A549 (cell line): ENCODE measurements at regions not wholly inside any gene's neighbourhood (a gene's known extent, or its start where the extent isn't known, plus 50 kb on each side); places are given as distances from the start of the nearest gene placed in this dataset.

Source experiments
- EP300 ChIP-seq, 2 experiments: fragments of >200 bp; sonication (Bioruptor Twin); formaldehyde crosslinking; IDR thresholded peaks; 2 replicates in 1 of 2; 3 replicates in 1 of 2; pipeline ENCODE4 v1.6.1; 2016 to 2017
- JUN ChIP-seq, 2 experiments: fragments of >200 bp; sonication (Bioruptor Twin); formaldehyde crosslinking; IDR thresholded peaks; 2 replicates in 1 of 2; 3 replicates in 1 of 2; pipeline ENCODE4 v1.6.1; 2016 to 2017
- KDM1A ChIP-seq: fragments of 200-600 bp; sonication (generic); IDR thresholded peaks from 2 replicates; pipeline ENCODE4 v1.6.1; 2016; ENCODE audit warnings: low read depth, mild to moderate bottlenecking
- MYC ChIP-seq: IDR thresholded peaks from 2 replicates; pipeline ENCODE4 v1.6.1; 2012; ENCODE audit warnings: mild to moderate bottlenecking, inconsistent platforms, low read length, improper control_type of control experiment, borderline replicate concordance
- PHF8 ChIP-seq: fragments of 200-600 bp; sonication (generic); IDR thresholded peaks from 2 replicates; pipeline ENCODE4 v1.6.1; 2016; ENCODE audit warnings: low read depth, mild to moderate bottlenecking, antibody characterized with exemption, moderate library complexity, borderline replicate concordance
- POLR2A ChIP-seq: IDR thresholded peaks from 2 replicates; pipeline ENCODE4 v1.6.1; 2012; ENCODE audit warnings: mild to moderate bottlenecking, low read length
- RAD21 ChIP-seq, 2 experiments: fragments of >200 bp in 1 of 2; sonication (Bioruptor Twin) in 1 of 2; formaldehyde crosslinking in 1 of 2; IDR thresholded peaks in 1 of 2; conservative IDR thresholded peaks in 1 of 2; 2 replicates in 1 of 2; 3 replicates in 1 of 2; pipeline ENCODE4 v1.6.1; 2012 to 2018; ENCODE audit warnings: inconsistent platforms in 1 of 2
- RCOR1 ChIP-seq: fragments of 150-350 bp; IDR thresholded peaks from 2 replicates; pipeline ENCODE4 v1.6.1; 2014; ENCODE audit warnings: antibody characterized with exemption, low read length, low read depth
- SMC3 ChIP-seq: fragments of >200 bp; sonication (Bioruptor Twin); formaldehyde crosslinking; IDR thresholded peaks from 3 replicates; pipeline ENCODE4 v1.6.1; 2018; ENCODE audit warnings: inconsistent platforms
- ZFP36 ChIP-seq: fragments of 450-650 bp; IDR thresholded peaks from 2 replicates; pipeline ENCODE4 v1.6.1; 2014; ENCODE audit warnings: borderline replicate concordance; ENCODE audit not compliant: partially characterized antibody
- ZSCAN20 ChIP-seq: fragments of 250-450 bp; sonication (Bioruptor Pico); IDR thresholded peaks from 2 replicates; pipeline ENCODE4 v1.8.0; 2022; ENCODE audit warnings: mild to moderate bottlenecking, moderate library complexity
- TF ChIP-seq, protein P1 (sequence below): fragments of >200 bp; sonication (Bioruptor Twin); formaldehyde crosslinking; IDR thresholded peaks from 3 replicates; pipeline ENCODE4 v1.5.1; 2016
- TF ChIP-seq, protein P2 (sequence below): fragments of >200 bp; sonication (Bioruptor Twin); formaldehyde crosslinking; IDR thresholded peaks from 2 replicates; pipeline ENCODE4 v1.6.1; 2016
- TF ChIP-seq, protein P3 (sequence below): fragments of 450-650 bp; IDR thresholded peaks from 2 replicates; pipeline ENCODE4 v1.6.1; 2014; ENCODE audit warnings: antibody characterized with exemption

DNA sequence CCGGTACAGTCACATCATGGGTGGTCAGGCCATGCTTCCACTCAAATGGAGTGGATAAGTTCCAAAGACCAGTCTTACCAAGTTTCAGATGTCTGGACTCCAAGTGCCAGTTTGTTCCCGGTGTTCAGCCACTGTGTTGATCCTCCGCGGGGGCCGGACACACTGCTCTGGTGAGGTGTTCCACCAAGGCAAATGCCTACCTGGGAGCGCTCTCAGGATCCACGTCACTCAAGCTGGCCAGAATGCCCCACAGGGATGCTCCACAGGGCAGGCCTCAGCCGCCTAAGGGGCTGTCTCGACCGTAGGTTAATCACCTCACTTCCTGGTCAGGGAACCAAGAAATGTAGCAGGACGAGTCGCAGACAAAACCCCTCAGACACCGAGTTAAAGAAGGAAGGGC is 258.0 kb upstream of the GRID2 start:
- TF ChIP-seq, protein P1, sequence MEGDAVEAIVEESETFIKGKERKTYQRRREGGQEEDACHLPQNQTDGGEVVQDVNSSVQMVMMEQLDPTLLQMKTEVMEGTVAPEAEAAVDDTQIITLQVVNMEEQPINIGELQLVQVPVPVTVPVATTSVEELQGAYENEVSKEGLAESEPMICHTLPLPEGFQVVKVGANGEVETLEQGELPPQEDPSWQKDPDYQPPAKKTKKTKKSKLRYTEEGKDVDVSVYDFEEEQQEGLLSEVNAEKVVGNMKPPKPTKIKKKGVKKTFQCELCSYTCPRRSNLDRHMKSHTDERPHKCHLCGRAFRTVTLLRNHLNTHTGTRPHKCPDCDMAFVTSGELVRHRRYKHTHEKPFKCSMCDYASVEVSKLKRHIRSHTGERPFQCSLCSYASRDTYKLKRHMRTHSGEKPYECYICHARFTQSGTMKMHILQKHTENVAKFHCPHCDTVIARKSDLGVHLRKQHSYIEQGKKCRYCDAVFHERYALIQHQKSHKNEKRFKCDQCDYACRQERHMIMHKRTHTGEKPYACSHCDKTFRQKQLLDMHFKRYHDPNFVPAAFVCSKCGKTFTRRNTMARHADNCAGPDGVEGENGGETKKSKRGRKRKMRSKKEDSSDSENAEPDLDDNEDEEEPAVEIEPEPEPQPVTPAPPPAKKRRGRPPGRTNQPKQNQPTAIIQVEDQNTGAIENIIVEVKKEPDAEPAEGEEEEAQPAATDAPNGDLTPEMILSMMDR = no peak
- TF ChIP-seq MYC (no peak), KDM1A (no peak), RAD21 (conservative IDR thresholded peaks at IDR 0.05 in 1 of 2, IDR thresholded peaks at IDR 0.05 in 1 of 2) (no peak), PHF8 (no peak), POLR2A (no peak), JUN (IDR thresholded peaks at IDR 0.05) (no peak), RCOR1 (no peak), EP300 (IDR thresholded peaks at IDR 0.05) (no peak), ZFP36 (no peak), ZSCAN20 (CRISPR knock-in tag) (no peak), SMC3 (no peak)
- TF ChIP-seq, protein P2, sequence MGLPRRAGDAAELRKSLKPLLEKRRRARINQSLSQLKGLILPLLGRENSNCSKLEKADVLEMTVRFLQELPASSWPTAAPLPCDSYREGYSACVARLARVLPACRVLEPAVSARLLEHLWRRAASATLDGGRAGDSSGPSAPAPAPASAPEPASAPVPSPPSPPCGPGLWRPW = no peak
- TF ChIP-seq, protein P3, sequence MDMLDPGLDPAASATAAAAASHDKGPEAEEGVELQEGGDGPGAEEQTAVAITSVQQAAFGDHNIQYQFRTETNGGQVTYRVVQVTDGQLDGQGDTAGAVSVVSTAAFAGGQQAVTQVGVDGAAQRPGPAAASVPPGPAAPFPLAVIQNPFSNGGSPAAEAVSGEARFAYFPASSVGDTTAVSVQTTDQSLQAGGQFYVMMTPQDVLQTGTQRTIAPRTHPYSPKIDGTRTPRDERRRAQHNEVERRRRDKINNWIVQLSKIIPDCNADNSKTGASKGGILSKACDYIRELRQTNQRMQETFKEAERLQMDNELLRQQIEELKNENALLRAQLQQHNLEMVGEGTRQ = no peak
